ENCODE measurements at regions not wholly inside any gene's neighbourhood (a gene's known extent, or its start where the extent isn't known, plus 50 kb on each side); places are given as distances from the start of the nearest gene placed in this dataset.

- no peaks in the 10 kb centered on the region for H3K4me1 ChIP-seq (ENCODE audit: low read depth)
- DNase-seq (no peak), ATAC-seq (no peak)
- H3K9me3 ChIP-seq: no peaks in the 10 kb centered on the region
- intact Hi-C loops (cut with DNase I, micrococcal nuclease): no loop called here
- H3K4me3 ChIP-seq: no peak overlapping the region
- TF ChIP-seq CTCF (IDR thresholded peaks at IDR 0.05): no peak
- H3K36me3 ChIP-seq (ENCODE audit: low read depth): no peaks in the 10 kb centered on the region
Observed at GRCh38 chr2:150612957-150613710, 125.7 kb upstream of the RND3 start.

GRCh38 chr2:150610670-150611279, 123.3 kb upstream of the RND3 start:
- ATAC-seq (peak; percentile 76), DNase-seq (peak in 2 of 3 donors; percentile 22 to 62)
- no peaks in the 10 kb centered on the region for H3K4me1 ChIP-seq (ENCODE audit: low read depth)
- TF ChIP-seq CTCF (IDR thresholded peaks at IDR 0.05): peak; percentile 17
- no peaks in the 10 kb centered on the region for H3K9me3 ChIP-seq
- no peak overlapping the region for H3K4me3 ChIP-seq
- intact Hi-C loops (cut with DNase I, micrococcal nuclease): no loop called here
- H3K36me3 ChIP-seq (ENCODE audit: low read depth): no peaks in the 10 kb centered on the region

- TF ChIP-seq CTCF (IDR thresholded peaks at IDR 0.05): no peak
- intact Hi-C loops (cut with DNase I, micrococcal nuclease): no loop called here
- Histone ChIP-seq H3K36me3 (ENCODE audit: low read depth) (no peaks in the 10 kb centered on the region), H3K9me3 (no peaks in the 10 kb centered on the region), H3K4me3 (no peak overlapping the region), H3K4me1 (ENCODE audit: low read depth) (no peaks in the 10 kb centered on the region)
- no peak for DNase-seq
- ATAC-seq: no peak
Observed at GRCh38 chr2:150609831-150610582, 122.5 kb upstream of the RND3 start.

GRCh38 chr2:150608341-150608740, 120.9 kb upstream of the RND3 start:
- ATAC-seq: no peak
- intact Hi-C loops (cut with DNase I, micrococcal nuclease): no loop called here

GRCh38 chr2:150607390-150607811, 119.9 kb upstream of the RND3 start:
- DNase-seq (no peak), ATAC-seq (no peak)
- Histone ChIP-seq H3K4me3 (no peak overlapping the region), H3K9me3 (no peaks in the 10 kb centered on the region), H3K4me1 (ENCODE audit: low read depth) (no peaks in the 10 kb centered on the region), H3K36me3 (ENCODE audit: low read depth) (no peaks in the 10 kb centered on the region)
- TF ChIP-seq CTCF (IDR thresholded peaks at IDR 0.05): no peak
- intact Hi-C loops (cut with DNase I, micrococcal nuclease): no loop called here

More at GRCh38 chr2:150608341-150608740, 120.9 kb upstream of the RND3 start:
- no peaks in the 10 kb centered on the region for H3K4me1 ChIP-seq (ENCODE audit: low read depth)
- DNase-seq: no peak
- H3K4me3 ChIP-seq: no peak overlapping the region
- no peaks in the 10 kb centered on the region for H3K9me3 ChIP-seq
- TF ChIP-seq CTCF (IDR thresholded peaks at IDR 0.05): no peak
- H3K36me3 ChIP-seq (ENCODE audit: low read depth): no peaks in the 10 kb centered on the region

Measured in mucosa of descending colon (tissue), 3 donors.